ENCODE measurements at regions not wholly inside any gene's neighbourhood (a gene's known extent, or its start where the extent isn't known, plus 50 kb on each side); places are given as distances from the start of the nearest gene placed in this dataset.

GRCh38 chr15:58273104-58273503 lies 134.9 kb downstream of the AQP9 start (continued):
- TF ChIP-seq, protein P1, sequence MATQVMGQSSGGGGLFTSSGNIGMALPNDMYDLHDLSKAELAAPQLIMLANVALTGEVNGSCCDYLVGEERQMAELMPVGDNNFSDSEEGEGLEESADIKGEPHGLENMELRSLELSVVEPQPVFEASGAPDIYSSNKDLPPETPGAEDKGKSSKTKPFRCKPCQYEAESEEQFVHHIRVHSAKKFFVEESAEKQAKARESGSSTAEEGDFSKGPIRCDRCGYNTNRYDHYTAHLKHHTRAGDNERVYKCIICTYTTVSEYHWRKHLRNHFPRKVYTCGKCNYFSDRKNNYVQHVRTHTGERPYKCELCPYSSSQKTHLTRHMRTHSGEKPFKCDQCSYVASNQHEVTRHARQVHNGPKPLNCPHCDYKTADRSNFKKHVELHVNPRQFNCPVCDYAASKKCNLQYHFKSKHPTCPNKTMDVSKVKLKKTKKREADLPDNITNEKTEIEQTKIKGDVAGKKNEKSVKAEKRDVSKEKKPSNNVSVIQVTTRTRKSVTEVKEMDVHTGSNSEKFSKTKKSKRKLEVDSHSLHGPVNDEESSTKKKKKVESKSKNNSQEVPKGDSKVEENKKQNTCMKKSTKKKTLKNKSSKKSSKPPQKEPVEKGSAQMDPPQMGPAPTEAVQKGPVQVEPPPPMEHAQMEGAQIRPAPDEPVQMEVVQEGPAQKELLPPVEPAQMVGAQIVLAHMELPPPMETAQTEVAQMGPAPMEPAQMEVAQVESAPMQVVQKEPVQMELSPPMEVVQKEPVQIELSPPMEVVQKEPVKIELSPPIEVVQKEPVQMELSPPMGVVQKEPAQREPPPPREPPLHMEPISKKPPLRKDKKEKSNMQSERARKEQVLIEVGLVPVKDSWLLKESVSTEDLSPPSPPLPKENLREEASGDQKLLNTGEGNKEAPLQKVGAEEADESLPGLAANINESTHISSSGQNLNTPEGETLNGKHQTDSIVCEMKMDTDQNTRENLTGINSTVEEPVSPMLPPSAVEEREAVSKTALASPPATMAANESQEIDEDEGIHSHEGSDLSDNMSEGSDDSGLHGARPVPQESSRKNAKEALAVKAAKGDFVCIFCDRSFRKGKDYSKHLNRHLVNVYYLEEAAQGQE (IDR thresholded peaks at IDR 0.05) = no peak
- TF ChIP-seq GABPA (IDR thresholded peaks at IDR 0.05 in 1 of 2, conservative IDR thresholded peaks at IDR 0.05 in 1 of 2) = no peak
- no peak for TF ChIP-seq FOXA1 (IDR thresholded peaks at IDR 0.05)
- no peak for TF ChIP-seq NR2F2 (IDR thresholded peaks at IDR 0.05)
- TF ChIP-seq, protein P2, sequence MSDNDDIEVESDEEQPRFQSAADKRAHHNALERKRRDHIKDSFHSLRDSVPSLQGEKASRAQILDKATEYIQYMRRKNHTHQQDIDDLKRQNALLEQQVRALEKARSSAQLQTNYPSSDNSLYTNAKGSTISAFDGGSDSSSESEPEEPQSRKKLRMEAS (IDR thresholded peaks at IDR 0.05) = no peak

DNA sequence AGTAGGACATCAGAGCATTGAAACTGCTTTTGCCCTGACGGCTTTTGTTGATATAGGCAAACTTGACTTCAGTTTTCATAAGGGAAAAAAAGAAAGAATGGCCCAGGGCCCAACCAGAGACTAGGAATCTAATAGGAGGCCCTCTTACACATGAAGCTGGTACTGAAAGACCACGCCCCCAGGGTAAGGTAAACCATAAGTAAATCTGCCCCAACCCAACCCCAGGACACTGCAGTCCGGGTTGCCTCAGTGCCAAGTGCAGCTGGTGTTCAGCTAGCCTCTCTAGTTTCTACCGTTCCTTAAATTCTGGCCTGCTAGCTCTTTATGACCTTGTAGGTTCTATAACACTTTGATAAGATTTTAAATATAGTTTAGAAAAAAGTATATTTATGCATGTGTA lies 136.7 kb downstream of the AQP9 start:
- Histone ChIP-seq H3K9me3 (ENCODE audit: control insufficient read depth in 4 of 4, low read length in 3 of 4) (peaks cover 0 to 7% (median 3%) of the 10 kb centered on the region in 4 donors), H3K27me3 (ENCODE audit: control insufficient read depth in 4 of 4, insufficient read depth in 4 of 4, low read length in 3 of 4) (no peaks in the 10 kb centered on the region), H3K27ac (ENCODE audit: low read depth in 1 of 2, low read length in 2 of 2) (peak overlapping the region; percentile 32 to 38), H3K4me1 (ENCODE audit: control insufficient read depth in 4 of 4, insufficient read depth in 4 of 4, low read length in 3 of 4) (peaks cover 2 to 37% (median 10%) of the 10 kb centered on the region in 4 donors), H3K36me3 (ENCODE audit: control insufficient read depth in 4 of 4, insufficient read depth in 3 of 4, low read depth in 1 of 4, low read length in 3 of 4) (peaks cover 0 to 6% (median 0%) of the 10 kb centered on the region in 4 donors), H3K4me3 (ENCODE audit: low read depth in 1 of 3, low read length in 3 of 3) (no peak overlapping the region), H3K9ac (ENCODE audit: low read depth in 1 of 2, low read length in 2 of 2) (peak overlapping the region in 1 of 2 donors; percentile 72)
- WGBS = 46% methylated on average over 4 of the region's 4 CpGs
- no peak for DNase-seq (ENCODE audit: low spot score)
- TF ChIP-seq RXRA (IDR thresholded peaks at IDR 0.05) (peak in 1 of 2 donors; percentile 23), EGR1 (IDR thresholded peaks at IDR 0.05; ENCODE audit: low read depth in 2 of 2) (no peak), RAD21 (IDR thresholded peaks at IDR 0.05) (peak in 1 of 2 donors; percentile 41), HNF4A (conservative IDR thresholded peaks at IDR 0.05) (peak; percentile 7 to 27), NR2F2 (IDR thresholded peaks at IDR 0.05) (no peak), SP1 (IDR thresholded peaks at IDR 0.05) (peak; percentile 16)

- no peak for DNase-seq (ENCODE audit: low spot score)
- Histone ChIP-seq H3K9me3 (ENCODE audit: control insufficient read depth in 4 of 4, low read length in 3 of 4) (peaks cover 0 to 7% (median 3%) of the 10 kb centered on the region in 4 donors), H3K27me3 (ENCODE audit: control insufficient read depth in 4 of 4, insufficient read depth in 4 of 4, low read length in 3 of 4) (no peaks in the 10 kb centered on the region), H3K9ac (ENCODE audit: low read depth in 1 of 2, low read length in 2 of 2) (no peak overlapping the region), H3K4me3 (ENCODE audit: low read depth in 1 of 3, low read length in 3 of 3) (no peak overlapping the region), H3K4me1 (ENCODE audit: control insufficient read depth in 4 of 4, insufficient read depth in 4 of 4, low read length in 3 of 4) (peaks cover 2 to 35% (median 6%) of the 10 kb centered on the region in 4 donors), H3K36me3 (ENCODE audit: control insufficient read depth in 4 of 4, insufficient read depth in 3 of 4, low read depth in 1 of 4, low read length in 3 of 4) (peaks cover 0 to 6% (median 0%) of the 10 kb centered on the region in 4 donors), H3K27ac (ENCODE audit: low read depth in 1 of 2, low read length in 2 of 2) (peak overlapping the region; percentile 10 to 13)
- WGBS = 98% methylated on average over 3 of the region's 3 CpGs
- no peak for TF ChIP-seq RXRA (IDR thresholded peaks at IDR 0.05)
- no peak for TF ChIP-seq NR2F2 (IDR thresholded peaks at IDR 0.05)
- TF ChIP-seq HNF4G (IDR thresholded peaks at IDR 0.05) = no peak
- TF ChIP-seq, protein P2 (IDR thresholded peaks at IDR 0.05) = no peak
- no peak for TF ChIP-seq YY1 (IDR thresholded peaks at IDR 0.05)
- no peak for TF ChIP-seq HNF4A (conservative IDR thresholded peaks at IDR 0.05)
- no peak for TF ChIP-seq FOXA1 (IDR thresholded peaks at IDR 0.05)
- no peak for TF ChIP-seq EGR1 (IDR thresholded peaks at IDR 0.05; ENCODE audit: low read depth in 2 of 2)
- TF ChIP-seq JUND (IDR thresholded peaks at IDR 0.05) = no peak
- TF ChIP-seq, protein P3, sequence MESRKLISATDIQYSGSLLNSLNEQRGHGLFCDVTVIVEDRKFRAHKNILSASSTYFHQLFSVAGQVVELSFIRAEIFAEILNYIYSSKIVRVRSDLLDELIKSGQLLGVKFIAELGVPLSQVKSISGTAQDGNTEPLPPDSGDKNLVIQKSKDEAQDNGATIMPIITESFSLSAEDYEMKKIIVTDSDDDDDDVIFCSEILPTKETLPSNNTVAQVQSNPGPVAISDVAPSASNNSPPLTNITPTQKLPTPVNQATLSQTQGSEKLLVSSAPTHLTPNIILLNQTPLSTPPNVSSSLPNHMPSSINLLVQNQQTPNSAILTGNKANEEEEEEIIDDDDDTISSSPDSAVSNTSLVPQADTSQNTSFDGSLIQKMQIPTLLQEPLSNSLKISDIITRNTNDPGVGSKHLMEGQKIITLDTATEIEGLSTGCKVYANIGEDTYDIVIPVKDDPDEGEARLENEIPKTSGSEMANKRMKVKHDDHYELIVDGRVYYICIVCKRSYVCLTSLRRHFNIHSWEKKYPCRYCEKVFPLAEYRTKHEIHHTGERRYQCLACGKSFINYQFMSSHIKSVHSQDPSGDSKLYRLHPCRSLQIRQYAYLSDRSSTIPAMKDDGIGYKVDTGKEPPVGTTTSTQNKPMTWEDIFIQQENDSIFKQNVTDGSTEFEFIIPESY (IDR thresholded peaks at IDR 0.05) = no peak
- no peak for TF ChIP-seq SP1 (IDR thresholded peaks at IDR 0.05)
- TF ChIP-seq TAF1 (conservative IDR thresholded peaks at IDR 0.05) = no peak
- TF ChIP-seq, protein P1 (IDR thresholded peaks at IDR 0.05) = no peak
- no peak for TF ChIP-seq GABPA (IDR thresholded peaks at IDR 0.05 in 1 of 2, conservative IDR thresholded peaks at IDR 0.05 in 1 of 2)
- TF ChIP-seq, protein P4, sequence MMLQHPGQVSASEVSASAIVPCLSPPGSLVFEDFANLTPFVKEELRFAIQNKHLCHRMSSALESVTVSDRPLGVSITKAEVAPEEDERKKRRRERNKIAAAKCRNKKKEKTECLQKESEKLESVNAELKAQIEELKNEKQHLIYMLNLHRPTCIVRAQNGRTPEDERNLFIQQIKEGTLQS (IDR thresholded peaks at IDR 0.05) = no peak
- TF ChIP-seq RAD21 (IDR thresholded peaks at IDR 0.05) = no peak
- TF ChIP-seq FOXA2 (IDR thresholded peaks at IDR 0.05) = no peak
- TF ChIP-seq, protein P5, sequence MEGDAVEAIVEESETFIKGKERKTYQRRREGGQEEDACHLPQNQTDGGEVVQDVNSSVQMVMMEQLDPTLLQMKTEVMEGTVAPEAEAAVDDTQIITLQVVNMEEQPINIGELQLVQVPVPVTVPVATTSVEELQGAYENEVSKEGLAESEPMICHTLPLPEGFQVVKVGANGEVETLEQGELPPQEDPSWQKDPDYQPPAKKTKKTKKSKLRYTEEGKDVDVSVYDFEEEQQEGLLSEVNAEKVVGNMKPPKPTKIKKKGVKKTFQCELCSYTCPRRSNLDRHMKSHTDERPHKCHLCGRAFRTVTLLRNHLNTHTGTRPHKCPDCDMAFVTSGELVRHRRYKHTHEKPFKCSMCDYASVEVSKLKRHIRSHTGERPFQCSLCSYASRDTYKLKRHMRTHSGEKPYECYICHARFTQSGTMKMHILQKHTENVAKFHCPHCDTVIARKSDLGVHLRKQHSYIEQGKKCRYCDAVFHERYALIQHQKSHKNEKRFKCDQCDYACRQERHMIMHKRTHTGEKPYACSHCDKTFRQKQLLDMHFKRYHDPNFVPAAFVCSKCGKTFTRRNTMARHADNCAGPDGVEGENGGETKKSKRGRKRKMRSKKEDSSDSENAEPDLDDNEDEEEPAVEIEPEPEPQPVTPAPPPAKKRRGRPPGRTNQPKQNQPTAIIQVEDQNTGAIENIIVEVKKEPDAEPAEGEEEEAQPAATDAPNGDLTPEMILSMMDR (IDR thresholded peaks at IDR 0.05; ENCODE audit: low read depth, low read length, missing input control) = no peak
Observed at GRCh38 chr15:58275785-58276184, 137.6 kb downstream of the AQP9 start.

All from liver (tissue), 8 donors.